GM12872 (cell line): ENCODE measurements at regions not wholly inside any gene's neighbourhood (a gene's known extent, or its start where the extent isn't known, plus 50 kb on each side); places are given as distances from the start of the nearest gene placed in this dataset.

Experiments used
- CTCF ChIP-seq: IDR thresholded peaks from 3 replicates; pipeline ENCODE4 v1.5.1; 2011; ENCODE audit warnings: low read depth, mild to moderate bottlenecking, low read length, moderate library complexity; ENCODE audit not compliant: insufficient read depth

GRCh38 chr14:38330275-38330674, 74.4 kb upstream of the CLEC14A start:
- TF ChIP-seq CTCF: no peak

DNA sequence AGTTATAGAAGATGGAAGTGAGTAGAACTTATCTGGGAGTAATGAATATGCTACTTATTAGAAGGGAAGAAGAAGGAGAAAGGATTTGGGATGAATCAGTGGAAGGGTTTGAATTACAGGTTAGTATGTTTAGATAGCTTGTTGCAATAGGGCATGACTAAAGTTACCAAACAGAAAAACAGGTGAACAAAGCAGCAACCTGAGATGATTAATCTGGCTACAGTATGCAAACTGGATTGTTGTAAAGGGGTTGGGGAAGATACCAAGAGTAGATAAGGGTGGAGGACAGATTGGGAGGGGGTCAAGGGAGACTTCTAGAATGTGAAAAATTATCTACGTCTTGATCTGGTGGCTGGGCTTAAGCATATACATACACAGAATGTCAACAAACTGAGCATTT, 73.4 kb upstream of the CLEC14A start:
- TF ChIP-seq CTCF: no peak

GRCh38 chr14:38316922-38317321, 61.0 kb upstream of the CLEC14A start:
- TF ChIP-seq CTCF: no peak

DNA sequence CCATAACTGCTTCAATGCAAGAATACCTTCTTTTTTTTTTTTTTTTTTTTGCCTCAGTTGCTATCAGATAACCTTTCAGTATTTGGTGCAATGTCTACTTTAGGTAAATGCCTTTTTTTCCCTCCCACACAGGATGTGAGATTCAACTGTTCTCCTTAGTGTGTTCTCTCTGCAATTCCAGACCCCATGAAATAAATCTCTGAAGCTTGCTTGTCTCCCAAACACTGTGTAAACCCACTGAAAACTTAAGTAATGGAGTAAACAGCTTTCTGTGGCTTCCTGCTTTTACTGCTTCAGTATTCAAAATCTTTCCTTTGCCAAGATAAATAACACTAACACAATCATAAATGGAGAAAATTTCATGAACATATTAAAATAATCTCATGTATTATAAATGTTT, 55.8 kb upstream of the CLEC14A start:
- no peak for TF ChIP-seq CTCF

GRCh38 chr14:38310420-38310995, 54.6 kb upstream of the CLEC14A start:
- TF ChIP-seq CTCF: no peak

DNA sequence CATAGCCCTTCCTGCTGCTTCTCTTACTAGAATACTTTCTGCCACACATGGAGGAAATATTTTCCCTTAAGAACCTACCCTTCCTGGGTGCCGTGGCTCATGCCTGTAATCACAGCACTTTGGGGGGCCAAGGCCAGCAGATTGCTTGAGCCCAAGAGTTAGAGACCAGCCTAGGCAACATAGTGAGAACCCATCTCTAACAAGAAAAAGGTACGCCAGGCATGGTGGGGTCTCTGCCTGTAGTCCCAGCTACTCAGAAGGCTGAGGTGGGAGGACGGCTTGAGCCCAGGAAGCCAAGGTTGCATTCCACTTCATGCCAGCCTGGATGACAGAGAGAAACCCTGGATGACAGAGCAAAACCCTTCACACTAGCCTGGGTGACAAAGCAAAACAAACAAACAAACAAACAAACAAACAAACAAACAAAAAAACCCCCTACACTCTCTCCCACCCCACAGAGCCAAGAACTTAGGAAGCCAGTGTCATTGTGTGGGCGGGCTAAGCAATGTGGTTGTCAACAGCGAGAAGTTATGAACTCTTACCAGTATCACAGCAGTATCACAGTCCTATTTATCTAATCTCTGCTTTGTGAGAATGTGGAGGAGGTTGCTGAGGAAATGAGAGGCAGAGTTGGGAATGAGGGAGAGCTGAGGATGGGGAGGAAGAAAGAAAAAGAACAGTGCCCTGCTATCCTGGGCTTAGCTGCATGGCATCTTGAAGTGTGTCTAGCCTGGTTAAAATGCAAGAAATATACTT, 53.8 kb upstream of the CLEC14A start:
- no peak for TF ChIP-seq CTCF
